GM12874 (cell line): ENCODE measurements at regions not wholly inside any gene's neighbourhood (a gene's known extent, or its start where the extent isn't known, plus 50 kb on each side); places are given as distances from the start of the nearest gene placed in this dataset.
A peak's percentile ranks its signal among the peaks of the same experiment; 100 is the strongest.

Experiments used
- CTCF ChIP-seq: IDR thresholded peaks from 2 replicates; pipeline ENCODE4 v1.5.1; 2011; ENCODE audit warnings: low read depth, mild to moderate bottlenecking, control low read depth, low read length, moderate library complexity; ENCODE audit not compliant: insufficient read depth

- TF ChIP-seq CTCF = no peak
These were observed 1901.9 kb downstream of the MAT2B start for GRCh38 chr5:165407352-165407751.

GRCh38 chr5:165410476-165410875 lies 1905.1 kb downstream of the MAT2B start:
- no peak for TF ChIP-seq CTCF

GRCh38 chr5:165420493-165420892 lies 1915.1 kb downstream of the MAT2B start:
- TF ChIP-seq CTCF = no peak

- no peak for TF ChIP-seq CTCF
These were observed 1918.4 kb downstream of the MAT2B start for GRCh38 chr5:165423697-165424299.

- TF ChIP-seq CTCF = no peak
These were observed 1920.2 kb downstream of the MAT2B start for GRCh38 chr5:165425594-165425993.

- TF ChIP-seq CTCF = no peak
These were observed 1943.3 kb downstream of the MAT2B start for GRCh38 chr5:165448753-165449152.

- peak; percentile 47 for TF ChIP-seq CTCF
These were observed 1952.6 kb downstream of the MAT2B start for GRCh38 chr5:165457859-165458481.

- TF ChIP-seq CTCF = no peak
These were observed 1953.8 kb downstream of the MAT2B start for GRCh38 chr5:165459232-165459631.
